ENCODE measurements at regions not wholly inside any gene's neighbourhood (a gene's known extent, or its start where the extent isn't known, plus 50 kb on each side); places are given as distances from the start of the nearest gene placed in this dataset.

- TF ChIP-seq CTCF (conservative IDR thresholded peaks at IDR 0.05; ENCODE audit: low read depth, low read length): no peak
- no peak for TF ChIP-seq EZH2 (IDR thresholded peaks at IDR 0.05; ENCODE audit: borderline replicate concordance, low read depth, low read length, poor library complexity, severe bottlenecking)
These were observed 780.5 kb upstream of the FAM98A start for GRCh38 chr2:34379586-34379985.
